Mammary epithelial cell (primary cell): ENCODE measurements at regions not wholly inside any gene's neighbourhood (a gene's known extent, or its start where the extent isn't known, plus 50 kb on each side); places are given as distances from the start of the nearest gene placed in this dataset.

Experiments
- EZH2 ChIP-seq: IDR thresholded peaks from 2 replicates; pipeline ENCODE4 v1.6.1; 2012; ENCODE audit warnings: low read length, inconsistent platforms, borderline replicate concordance
- TF ChIP-seq, protein P1 (sequence below), 2 donors: IDR thresholded peaks in 1 of 2; conservative IDR thresholded peaks in 1 of 2; 2 replicates each; pipeline ENCODE4 v1.5.1; 2011 to 2012; ENCODE audit warnings: inconsistent platforms in 2 of 2, low read length in 2 of 2, mild to moderate bottlenecking in 2 of 2, control low read depth in 1 of 2, low read depth in 1 of 2; ENCODE audit not compliant: insufficient read depth in 1 of 2; ENCODE audit errors: extremely low read depth in 1 of 2

DNA sequence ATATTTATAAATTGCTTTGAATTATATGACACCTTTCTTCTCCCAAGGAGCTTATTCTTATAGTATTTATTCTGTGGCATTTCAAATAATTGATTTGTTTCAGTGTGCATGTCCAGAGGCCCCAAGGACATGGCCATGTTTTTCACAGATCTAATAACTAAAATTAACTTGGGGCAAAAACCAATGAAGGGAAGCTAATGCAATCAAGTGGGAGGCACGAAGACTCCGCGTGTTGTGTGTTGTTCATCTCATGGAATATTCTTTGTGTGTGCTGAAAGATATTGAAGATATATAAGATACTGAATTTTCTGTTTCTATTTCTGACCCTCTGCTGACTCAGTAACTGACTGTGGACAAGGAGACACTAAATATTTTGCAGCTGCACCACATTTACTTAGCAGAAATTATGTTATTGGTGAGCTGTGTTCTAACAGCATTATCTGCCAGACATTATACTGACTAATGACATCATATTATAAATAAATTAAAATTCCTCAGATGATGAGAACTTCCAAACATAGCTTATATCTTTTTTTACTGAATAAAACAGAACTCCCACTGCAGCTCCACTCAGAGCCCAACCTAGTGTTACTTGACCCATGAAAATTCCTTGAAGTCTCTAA lies 519.3 kb upstream of the CXADR start:
- TF ChIP-seq, protein P1, sequence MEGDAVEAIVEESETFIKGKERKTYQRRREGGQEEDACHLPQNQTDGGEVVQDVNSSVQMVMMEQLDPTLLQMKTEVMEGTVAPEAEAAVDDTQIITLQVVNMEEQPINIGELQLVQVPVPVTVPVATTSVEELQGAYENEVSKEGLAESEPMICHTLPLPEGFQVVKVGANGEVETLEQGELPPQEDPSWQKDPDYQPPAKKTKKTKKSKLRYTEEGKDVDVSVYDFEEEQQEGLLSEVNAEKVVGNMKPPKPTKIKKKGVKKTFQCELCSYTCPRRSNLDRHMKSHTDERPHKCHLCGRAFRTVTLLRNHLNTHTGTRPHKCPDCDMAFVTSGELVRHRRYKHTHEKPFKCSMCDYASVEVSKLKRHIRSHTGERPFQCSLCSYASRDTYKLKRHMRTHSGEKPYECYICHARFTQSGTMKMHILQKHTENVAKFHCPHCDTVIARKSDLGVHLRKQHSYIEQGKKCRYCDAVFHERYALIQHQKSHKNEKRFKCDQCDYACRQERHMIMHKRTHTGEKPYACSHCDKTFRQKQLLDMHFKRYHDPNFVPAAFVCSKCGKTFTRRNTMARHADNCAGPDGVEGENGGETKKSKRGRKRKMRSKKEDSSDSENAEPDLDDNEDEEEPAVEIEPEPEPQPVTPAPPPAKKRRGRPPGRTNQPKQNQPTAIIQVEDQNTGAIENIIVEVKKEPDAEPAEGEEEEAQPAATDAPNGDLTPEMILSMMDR (conservative IDR thresholded peaks at IDR 0.05 in 1 of 2, IDR thresholded peaks at IDR 0.05 in 1 of 2; ENCODE audit: extremely low read depth in 1 of 2, insufficient read depth in 1 of 2, low read depth in 1 of 2, low read length in 2 of 2): no peak
- TF ChIP-seq EZH2: no peak
